Left kidney (tissue), 1 donor: ENCODE measurements at regions not wholly inside any gene's neighbourhood (a gene's known extent, or its start where the extent isn't known, plus 50 kb on each side); places are given as distances from the start of the nearest gene placed in this dataset.

ENCODE experiments used
- DNase-seq: peaks from one replicate; pipeline ENCODE4 v3.0.0-alpha.2; 2013

DNA sequence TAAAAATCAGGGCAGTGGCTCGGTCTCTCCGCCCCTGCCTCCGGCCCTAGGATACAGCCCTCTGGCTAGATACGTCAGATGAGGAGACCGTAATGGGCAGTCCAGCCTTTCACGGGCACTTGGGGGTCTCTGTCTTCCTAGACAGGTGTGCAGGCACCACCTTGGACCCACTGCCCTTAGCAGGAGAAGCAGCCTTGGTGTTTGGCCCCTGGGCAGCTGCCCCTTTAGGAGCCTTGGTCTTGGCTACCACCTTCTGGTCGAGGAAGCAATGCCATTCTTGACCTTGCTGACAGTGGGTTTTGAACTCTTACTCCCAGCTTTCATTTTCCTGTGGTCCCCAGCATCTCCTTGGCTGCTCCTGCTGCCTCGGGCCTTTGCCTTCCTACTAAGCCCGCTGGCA lies 149.7 kb upstream of the FRMD4B start:
- DNase-seq: no peak

- no peak for DNase-seq
These were observed 146.8 kb upstream of the FRMD4B start for GRCh38 chr3:69532547-69533224.

- DNase-seq: no peak
These were observed 146.0 kb upstream of the FRMD4B start for GRCh38 chr3:69531576-69532546.

DNA sequence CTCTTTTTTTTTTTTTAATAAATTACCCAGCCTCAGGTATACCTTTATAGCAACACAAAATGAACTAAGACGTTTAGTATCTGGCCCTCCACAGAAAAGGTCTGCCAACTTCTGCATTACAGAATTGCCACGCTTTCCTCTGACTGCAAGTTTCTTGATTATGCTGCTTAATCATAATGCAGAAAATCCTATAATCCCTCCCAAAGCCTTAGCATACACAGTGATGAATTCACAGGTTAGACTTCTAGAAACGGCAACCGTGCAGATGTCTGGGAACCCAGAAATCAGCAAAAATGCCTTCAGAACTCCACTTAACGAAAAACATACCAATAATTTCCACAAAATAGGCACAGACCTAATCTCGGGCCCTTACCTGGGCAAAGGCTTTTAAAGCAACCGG lies 144.7 kb upstream of the FRMD4B start:
- no peak for DNase-seq

- DNase-seq: no peak
These were observed 141.6 kb upstream of the FRMD4B start for GRCh38 chr3:69527498-69527897.

- no peak for DNase-seq
These were observed 138.9 kb upstream of the FRMD4B start for GRCh38 chr3:69524816-69525215.

- DNase-seq: no peak
These were observed 135.4 kb upstream of the FRMD4B start for GRCh38 chr3:69521286-69521685.

DNA sequence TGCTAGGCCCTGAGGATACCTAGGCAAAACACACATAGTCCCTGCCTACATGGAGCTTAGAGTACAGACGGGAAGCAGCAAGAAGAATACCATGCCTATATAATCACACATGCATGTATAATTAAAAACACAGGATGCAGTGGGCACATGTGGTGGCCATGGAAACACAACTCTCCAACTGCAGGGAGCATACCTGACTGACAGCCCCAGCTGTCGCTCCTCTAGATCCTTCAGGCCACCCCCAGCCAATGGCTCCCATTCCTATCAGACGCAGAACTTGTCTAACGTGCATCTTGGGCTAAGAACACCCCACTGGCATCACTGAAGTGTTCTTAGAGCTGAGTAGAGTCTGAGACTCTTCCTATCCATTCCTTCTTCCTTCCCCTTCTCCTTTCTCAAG lies 125.5 kb upstream of the FRMD4B start:
- no peak for DNase-seq

DNA sequence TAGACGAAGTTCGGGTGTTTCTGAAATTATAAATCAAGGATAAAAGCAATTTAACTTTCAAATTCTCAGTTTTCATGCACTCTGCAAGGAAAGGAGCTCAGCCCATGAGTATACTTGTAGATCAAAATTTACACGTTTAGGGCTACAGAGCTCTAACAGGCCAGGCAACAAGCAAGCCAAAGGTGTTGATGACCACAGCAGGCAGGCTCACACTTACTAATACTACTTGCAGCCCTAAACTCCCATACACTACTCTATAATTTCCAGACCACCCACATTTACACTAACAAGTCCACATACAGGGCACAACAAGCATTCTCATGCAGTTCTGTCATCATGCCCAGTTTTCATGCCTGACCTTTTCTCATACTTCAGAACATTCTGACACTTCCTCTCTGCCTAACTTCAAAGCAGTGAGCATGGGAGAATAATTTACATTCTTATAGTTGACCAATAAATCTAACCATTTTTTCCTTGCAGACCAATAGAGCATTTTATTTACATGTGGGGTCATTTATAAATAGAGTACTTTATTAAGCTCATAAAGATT lies 124.7 kb upstream of the FRMD4B start:
- peak; percentile 19 for DNase-seq

DNA sequence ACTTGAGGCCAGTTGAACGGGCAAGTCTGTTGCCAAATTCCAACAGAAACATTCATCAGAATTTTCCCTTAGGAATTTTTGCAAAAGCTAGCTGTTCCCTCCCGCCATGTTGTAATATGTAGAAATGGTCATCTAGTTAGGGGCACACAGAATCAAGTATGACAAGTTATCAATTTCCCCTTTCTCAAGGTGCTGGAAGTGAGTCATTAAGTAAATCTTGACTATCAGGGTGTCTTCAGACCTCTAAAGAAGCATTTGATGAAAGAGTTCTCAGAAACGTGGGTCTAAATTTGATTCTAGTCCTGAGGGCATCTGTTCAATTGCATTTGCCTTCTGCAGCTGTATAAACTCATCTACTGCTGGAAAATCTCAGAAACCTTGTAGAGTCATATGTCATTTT lies 123.4 kb upstream of the FRMD4B start:
- DNase-seq: no peak

DNA sequence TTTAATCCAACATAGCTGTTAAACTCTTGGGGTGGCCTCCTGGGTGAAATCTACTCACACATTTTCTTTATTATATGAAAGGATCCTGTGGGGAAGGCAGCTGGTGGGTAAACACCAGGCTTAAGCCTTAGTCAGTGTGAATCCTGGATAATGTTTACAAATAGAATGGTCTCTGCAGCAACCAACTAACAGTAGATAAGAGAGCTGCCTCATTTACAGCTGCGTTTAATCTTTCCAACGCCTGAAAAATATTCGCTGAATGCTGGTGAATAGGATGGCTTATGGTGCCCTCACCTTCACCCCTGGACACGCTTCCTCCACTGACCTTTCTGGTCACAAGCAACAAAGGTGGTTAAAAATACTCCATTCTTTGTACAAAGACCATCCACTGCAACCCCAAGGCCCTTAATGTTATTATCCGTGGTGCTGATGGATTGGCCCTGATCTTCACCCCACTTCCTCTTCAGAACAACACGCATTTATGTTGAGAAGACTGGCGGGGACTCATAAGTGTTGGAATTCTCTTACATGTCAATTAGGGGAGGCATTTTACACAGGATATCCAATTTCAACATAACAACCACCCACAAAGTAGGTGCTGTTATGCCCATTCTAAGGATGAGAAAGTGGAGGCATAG lies 120.0 kb upstream of the FRMD4B start:
- peak; percentile 12 for DNase-seq

- no peak for DNase-seq
These were observed 118.3 kb upstream of the FRMD4B start for GRCh38 chr3:69504232-69504631.

DNA sequence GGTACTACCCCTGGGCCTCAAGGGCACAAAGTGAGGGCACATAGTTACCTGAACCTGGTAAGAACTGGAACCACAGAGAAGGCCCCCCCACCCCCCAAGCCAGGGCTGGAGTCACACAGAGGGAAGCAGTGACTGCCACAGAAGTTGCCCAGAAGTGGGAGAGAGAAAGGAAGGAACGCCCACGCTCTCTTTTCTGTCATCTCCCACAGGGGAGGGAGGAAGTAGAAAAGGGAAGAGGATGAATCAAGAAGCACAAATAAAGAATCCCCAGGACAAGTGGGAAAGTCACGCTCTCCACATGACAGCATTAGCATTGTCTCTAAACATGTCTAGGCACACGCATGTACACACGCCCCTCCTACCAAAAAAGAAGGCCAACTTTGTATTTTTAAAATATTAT lies 114.7 kb upstream of the FRMD4B start:
- no peak for DNase-seq

DNA sequence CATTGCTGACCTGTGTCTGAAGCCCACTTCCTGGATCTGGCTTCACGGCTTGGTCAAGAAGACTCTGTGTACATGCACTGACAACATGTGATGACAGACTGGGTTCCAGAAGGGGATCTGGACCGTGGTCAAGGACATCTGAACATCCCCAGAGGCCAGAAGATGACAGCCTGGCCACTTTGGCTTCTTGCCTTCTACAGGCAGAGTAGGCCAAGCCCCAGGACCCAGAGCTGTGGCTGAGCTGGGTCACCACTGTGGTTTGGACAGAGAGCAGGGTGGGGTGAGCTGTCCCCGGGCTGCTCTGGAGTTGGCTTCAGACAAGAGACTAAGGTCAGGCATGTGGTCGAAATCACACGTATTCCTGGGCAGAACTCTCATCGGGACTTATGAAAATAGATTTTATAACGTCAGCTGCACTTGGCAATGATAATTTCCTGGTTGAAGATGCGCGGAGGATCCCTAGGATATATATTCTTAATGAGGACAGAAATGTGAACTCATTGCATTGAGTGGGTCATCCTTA lies 114.1 kb upstream of the FRMD4B start:
- DNase-seq: no peak

- no peak for DNase-seq
These were observed 113.5 kb upstream of the FRMD4B start for GRCh38 chr3:69499422-69499821.

DNA sequence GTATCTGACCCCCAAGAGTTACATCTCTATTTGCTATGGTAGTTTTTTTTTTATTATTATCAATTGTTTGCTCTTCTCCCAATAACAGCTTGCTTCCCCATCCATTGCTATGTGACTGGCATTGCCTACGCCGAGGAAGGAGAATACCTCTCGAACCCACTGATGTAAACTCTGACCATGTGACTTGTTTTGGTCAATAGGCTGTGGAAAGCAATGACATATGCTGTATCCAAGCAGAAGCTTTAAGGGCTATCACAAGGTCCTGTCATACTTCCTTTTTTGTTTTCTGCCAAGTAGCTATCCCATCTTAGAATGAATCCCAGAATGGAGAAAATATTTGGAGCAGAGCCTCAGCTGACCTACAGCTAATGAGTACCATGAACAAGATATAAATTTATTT lies 111.0 kb upstream of the FRMD4B start:
- no peak for DNase-seq

- DNase-seq: no peak
These were observed 108.3 kb upstream of the FRMD4B start for GRCh38 chr3:69494185-69494584.

GRCh38 chr3:69493157-69493556 lies 107.3 kb upstream of the FRMD4B start:
- no peak for DNase-seq

GRCh38 chr3:69491975-69492374 lies 106.1 kb upstream of the FRMD4B start:
- DNase-seq: no peak

DNA sequence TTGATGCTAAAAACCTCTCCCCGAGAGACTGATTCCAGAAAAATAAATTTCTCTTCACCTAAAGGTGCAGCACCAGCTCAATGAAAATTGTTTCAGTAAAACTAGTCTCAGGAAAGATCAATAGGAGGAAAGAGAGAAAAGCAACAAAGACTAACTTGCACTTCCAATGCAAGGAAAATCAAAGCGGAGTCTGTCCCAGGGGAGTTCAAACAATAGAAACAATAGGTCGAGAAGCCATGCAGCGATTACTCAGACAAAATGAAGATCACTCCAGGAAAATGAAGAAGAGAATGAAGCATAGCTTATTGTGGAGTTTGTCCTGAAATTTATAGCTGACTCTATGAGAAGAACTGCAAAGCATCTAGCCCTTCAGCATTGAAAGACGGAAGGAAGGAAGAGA lies 105.1 kb upstream of the FRMD4B start:
- no peak for DNase-seq

- no peak for DNase-seq
These were observed 104.3 kb upstream of the FRMD4B start for GRCh38 chr3:69490235-69490634.

DNA sequence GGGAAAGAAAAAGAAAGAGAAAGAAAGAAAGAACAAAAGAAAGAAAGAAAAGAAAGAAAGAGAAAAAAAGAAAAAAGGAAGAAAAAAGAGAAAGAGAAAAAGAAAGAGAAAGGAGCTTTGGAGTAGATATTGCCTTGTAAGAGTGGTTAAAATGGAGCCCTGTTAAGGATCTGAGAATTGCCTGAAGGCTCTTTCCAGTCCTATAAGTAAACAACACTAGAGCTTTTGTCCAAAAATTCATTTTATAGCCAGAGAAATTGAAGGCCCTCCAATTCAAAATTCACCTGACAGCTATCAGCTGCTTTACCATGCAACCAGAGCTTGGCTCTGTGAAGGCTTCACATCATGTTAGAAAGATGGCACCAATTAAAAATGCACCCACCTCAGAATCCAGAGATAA lies 102.1 kb upstream of the FRMD4B start:
- no peak for DNase-seq

GRCh38 chr3:69485489-69485888 lies 99.6 kb upstream of the FRMD4B start:
- no peak for DNase-seq
